Lower leg skin (tissue), 3 donors: ENCODE measurements at regions not wholly inside any gene's neighbourhood (a gene's known extent, or its start where the extent isn't known, plus 50 kb on each side); places are given as distances from the start of the nearest gene placed in this dataset.

Experiments
- POLR2A ChIP-seq, 2 donors: fragments of 450-650 bp; IDR thresholded peaks; one replicate each; pipeline ENCODE4 v1.6.1; 2016 to 2017; ENCODE audit warnings: antibody characterized with exemption in 2 of 2, mild to moderate bottlenecking in 1 of 2, moderate library complexity in 1 of 2
- TF ChIP-seq, protein P1 (sequence below), 3 donors: fragments of 450-650 bp; IDR thresholded peaks; one replicate each; pipeline ENCODE4 v1.5.1; 2016; ENCODE audit warnings: antibody characterized with exemption in 3 of 3, mild to moderate bottlenecking in 3 of 3, moderate library complexity in 2 of 3

DNA sequence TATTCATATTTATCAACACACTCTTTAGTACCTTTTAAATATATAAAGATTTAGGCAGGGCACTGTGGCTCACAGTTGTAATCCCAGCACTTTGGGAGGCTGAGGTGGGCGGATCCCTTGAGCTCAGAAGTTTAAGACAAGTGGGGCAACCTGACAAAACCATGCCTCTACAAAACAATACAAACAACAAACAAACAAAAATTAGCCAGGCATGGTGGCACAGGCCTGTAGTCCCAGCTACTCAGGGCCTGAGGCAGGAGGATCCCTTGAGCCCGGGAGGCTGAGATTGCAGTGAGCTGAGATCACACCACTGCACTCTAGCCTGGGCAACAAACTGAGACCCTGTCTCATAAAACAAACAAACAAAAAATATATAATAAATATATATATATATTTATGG is 1748.3 kb upstream of the PCDH20 start:
- TF ChIP-seq POLR2A (IDR thresholded peaks at IDR 0.05): no peak
- TF ChIP-seq, protein P1, sequence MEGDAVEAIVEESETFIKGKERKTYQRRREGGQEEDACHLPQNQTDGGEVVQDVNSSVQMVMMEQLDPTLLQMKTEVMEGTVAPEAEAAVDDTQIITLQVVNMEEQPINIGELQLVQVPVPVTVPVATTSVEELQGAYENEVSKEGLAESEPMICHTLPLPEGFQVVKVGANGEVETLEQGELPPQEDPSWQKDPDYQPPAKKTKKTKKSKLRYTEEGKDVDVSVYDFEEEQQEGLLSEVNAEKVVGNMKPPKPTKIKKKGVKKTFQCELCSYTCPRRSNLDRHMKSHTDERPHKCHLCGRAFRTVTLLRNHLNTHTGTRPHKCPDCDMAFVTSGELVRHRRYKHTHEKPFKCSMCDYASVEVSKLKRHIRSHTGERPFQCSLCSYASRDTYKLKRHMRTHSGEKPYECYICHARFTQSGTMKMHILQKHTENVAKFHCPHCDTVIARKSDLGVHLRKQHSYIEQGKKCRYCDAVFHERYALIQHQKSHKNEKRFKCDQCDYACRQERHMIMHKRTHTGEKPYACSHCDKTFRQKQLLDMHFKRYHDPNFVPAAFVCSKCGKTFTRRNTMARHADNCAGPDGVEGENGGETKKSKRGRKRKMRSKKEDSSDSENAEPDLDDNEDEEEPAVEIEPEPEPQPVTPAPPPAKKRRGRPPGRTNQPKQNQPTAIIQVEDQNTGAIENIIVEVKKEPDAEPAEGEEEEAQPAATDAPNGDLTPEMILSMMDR (IDR thresholded peaks at IDR 0.05): no peak
